ENCODE measurements at regions not wholly inside any gene's neighbourhood (a gene's known extent, or its start where the extent isn't known, plus 50 kb on each side); places are given as distances from the start of the nearest gene placed in this dataset.

DNA sequence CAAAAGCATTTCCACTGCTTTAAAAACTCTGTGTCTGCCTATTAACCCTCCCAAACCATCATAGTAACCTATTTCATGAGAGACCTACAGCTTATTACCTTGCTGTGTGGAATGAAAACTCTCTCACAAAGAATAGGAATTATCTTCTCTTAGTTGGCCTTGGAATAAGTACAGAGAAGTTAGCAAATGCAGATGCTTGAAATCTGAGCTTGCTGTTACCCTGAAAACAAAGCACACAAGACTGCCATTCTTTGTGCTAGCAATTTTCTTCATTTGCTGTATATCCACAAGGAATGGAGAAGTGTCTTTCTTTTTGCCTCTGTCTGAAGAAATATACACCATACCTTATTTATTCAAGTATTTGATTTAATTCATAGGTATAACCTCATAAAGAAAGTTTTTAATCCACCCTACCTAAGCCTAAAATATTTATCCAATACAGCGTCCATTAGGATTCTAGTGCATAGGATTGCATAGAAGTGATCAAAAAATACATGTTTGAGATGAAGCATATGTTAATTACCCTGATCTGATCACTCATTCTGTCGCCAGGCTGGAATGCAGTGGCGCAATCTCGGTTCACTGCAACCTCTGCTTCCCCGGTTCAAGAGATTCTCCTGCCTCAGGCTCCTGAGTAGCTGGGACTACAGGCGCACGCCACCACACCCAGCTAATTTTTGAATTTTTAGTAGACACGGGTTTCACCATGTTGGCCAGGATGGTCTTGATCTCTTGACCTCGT lies 451.1 kb downstream of the LTN1 start:
- no peaks in the 10 kb centered on the region for H3K9me3 ChIP-seq (ENCODE audit: control insufficient read depth in 4 of 4, insufficient read depth in 3 of 4, low read length in 3 of 4)
- no peaks in the 10 kb centered on the region for H3K27me3 ChIP-seq (ENCODE audit: control insufficient read depth in 3 of 3, insufficient read depth in 3 of 3, low read length in 2 of 3)
- H3K27ac ChIP-seq (ENCODE audit: low read depth in 1 of 2, low read length in 1 of 2): no peak overlapping the region
- H3K36me3 ChIP-seq (ENCODE audit: control insufficient read depth in 4 of 4, insufficient read depth in 4 of 4, low read length in 4 of 4): no peaks in the 10 kb centered on the region
- H3K4me3 ChIP-seq: no peak overlapping the region
- TF ChIP-seq, protein P1, sequence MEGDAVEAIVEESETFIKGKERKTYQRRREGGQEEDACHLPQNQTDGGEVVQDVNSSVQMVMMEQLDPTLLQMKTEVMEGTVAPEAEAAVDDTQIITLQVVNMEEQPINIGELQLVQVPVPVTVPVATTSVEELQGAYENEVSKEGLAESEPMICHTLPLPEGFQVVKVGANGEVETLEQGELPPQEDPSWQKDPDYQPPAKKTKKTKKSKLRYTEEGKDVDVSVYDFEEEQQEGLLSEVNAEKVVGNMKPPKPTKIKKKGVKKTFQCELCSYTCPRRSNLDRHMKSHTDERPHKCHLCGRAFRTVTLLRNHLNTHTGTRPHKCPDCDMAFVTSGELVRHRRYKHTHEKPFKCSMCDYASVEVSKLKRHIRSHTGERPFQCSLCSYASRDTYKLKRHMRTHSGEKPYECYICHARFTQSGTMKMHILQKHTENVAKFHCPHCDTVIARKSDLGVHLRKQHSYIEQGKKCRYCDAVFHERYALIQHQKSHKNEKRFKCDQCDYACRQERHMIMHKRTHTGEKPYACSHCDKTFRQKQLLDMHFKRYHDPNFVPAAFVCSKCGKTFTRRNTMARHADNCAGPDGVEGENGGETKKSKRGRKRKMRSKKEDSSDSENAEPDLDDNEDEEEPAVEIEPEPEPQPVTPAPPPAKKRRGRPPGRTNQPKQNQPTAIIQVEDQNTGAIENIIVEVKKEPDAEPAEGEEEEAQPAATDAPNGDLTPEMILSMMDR (IDR thresholded peaks at IDR 0.05; ENCODE audit: control extremely low read depth, extremely low read depth): no peak
- no peak overlapping the region for H3K9ac ChIP-seq (ENCODE audit: insufficient read depth in 1 of 2, low read length in 2 of 2)
- no peak for DNase-seq
- no peak for ATAC-seq (ENCODE audit: insufficient read depth, low FRiP score)
- 88 to 92% methylated on average over 9 of the region's 9 CpGs for WGBS, 2 donors
- peaks cover 0 to 7% (median 0%) of the 10 kb centered on the region in 5 donors for H3K4me1 ChIP-seq (ENCODE audit: control insufficient read depth in 5 of 5, insufficient read depth in 5 of 5, low read length in 5 of 5)

- Histone ChIP-seq H3K4me3 (no peak overlapping the region), H3K9me3 (ENCODE audit: control insufficient read depth in 4 of 4, insufficient read depth in 3 of 4, low read length in 3 of 4) (no peaks in the 10 kb centered on the region), H3K4me1 (ENCODE audit: control insufficient read depth in 5 of 5, insufficient read depth in 5 of 5, low read length in 5 of 5) (peaks cover 0 to 7% (median 0%) of the 10 kb centered on the region in 5 donors), H3K36me3 (ENCODE audit: control insufficient read depth in 4 of 4, insufficient read depth in 4 of 4, low read length in 4 of 4) (no peaks in the 10 kb centered on the region), H3K27ac (ENCODE audit: low read depth in 1 of 2, low read length in 1 of 2) (no peak overlapping the region), H3K27me3 (ENCODE audit: control insufficient read depth in 3 of 3, insufficient read depth in 3 of 3, low read length in 2 of 3) (no peaks in the 10 kb centered on the region), H3K9ac (ENCODE audit: insufficient read depth in 1 of 2, low read length in 2 of 2) (no peak overlapping the region)
- DNase-seq (no peak), ATAC-seq (ENCODE audit: insufficient read depth, low FRiP score) (no peak)
- TF ChIP-seq, protein P1 (IDR thresholded peaks at IDR 0.05; ENCODE audit: control extremely low read depth, extremely low read depth): no peak
- 52 to 76% methylated on average over 1 of the region's 1 CpG for WGBS, 2 donors
These were observed 452.2 kb downstream of the LTN1 start for GRCh38 chr21:28540514-28540913.

DNA sequence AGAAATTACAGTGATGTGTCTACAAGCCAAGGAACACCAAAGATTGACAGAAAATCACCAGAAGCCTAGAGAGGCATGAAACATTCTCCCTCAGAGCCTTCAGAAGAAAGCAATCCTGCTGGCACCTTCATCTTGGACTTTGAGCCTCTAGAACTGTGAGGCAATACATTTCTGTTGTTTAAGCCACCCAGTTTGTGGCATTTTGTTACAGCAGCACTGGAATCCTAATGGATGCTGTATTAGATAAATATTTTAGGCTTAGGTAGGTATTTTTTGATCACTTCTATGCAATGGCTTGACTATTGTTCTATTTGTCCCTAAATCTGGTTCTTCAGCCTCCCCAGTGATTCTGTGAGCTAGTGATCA lies 453.1 kb downstream of the LTN1 start:
- Histone ChIP-seq H3K9me3 (ENCODE audit: control insufficient read depth in 4 of 4, insufficient read depth in 3 of 4, low read length in 3 of 4) (no peaks in the 10 kb centered on the region), H3K4me3 (no peak overlapping the region), H3K27ac (ENCODE audit: low read depth in 1 of 2, low read length in 1 of 2) (no peak overlapping the region), H3K9ac (ENCODE audit: insufficient read depth in 1 of 2, low read length in 2 of 2) (no peak overlapping the region), H3K36me3 (ENCODE audit: control insufficient read depth in 4 of 4, insufficient read depth in 4 of 4, low read length in 4 of 4) (no peaks in the 10 kb centered on the region), H3K4me1 (ENCODE audit: control insufficient read depth in 5 of 5, insufficient read depth in 5 of 5, low read length in 5 of 5) (peaks cover 0 to 7% (median 0%) of the 10 kb centered on the region in 5 donors), H3K27me3 (ENCODE audit: control insufficient read depth in 3 of 3, insufficient read depth in 3 of 3, low read length in 2 of 3) (no peaks in the 10 kb centered on the region)
- no peak for DNase-seq
- no peak for ATAC-seq (ENCODE audit: insufficient read depth, low FRiP score)
- TF ChIP-seq, protein P1 (IDR thresholded peaks at IDR 0.05; ENCODE audit: control extremely low read depth, extremely low read depth): no peak

All from lung (tissue), 11 donors.